OCI-LY3 (cell line): ENCODE measurements at regions not wholly inside any gene's neighbourhood (a gene's known extent, or its start where the extent isn't known, plus 50 kb on each side); places are given as distances from the start of the nearest gene placed in this dataset.

Experiments used
- CTCF ChIP-seq: fragments of 200-600, 300-600 bp; sonication (generic); IDR thresholded peaks from 2 replicates; pipeline ENCODE4 v1.5.1; 2014; ENCODE audit warnings: antibody characterized with exemption, low read length, low read depth
- EZH2phosphoT487 ChIP-seq: fragments of 200-600 bp; shearing (Covaris generic); IDR thresholded peaks from 2 replicates; pipeline ENCODE4 v1.6.1; 2018; ENCODE audit warnings: antibody characterized with exemption, mixed run types, low read depth

GRCh38 chr18:26714739-26715138 lies 150.8 kb downstream of the AQP4 start:
- no peak for TF ChIP-seq CTCF
- TF ChIP-seq EZH2phosphoT487 = no peak
